Activated CD4-positive, alpha-beta T cell treated with anti-CD3 and anti-CD28 coated beads, Interleukin-2, amount 50 U/mL, for 16 hours (primary cell): ENCODE measurements at regions not wholly inside any gene's neighbourhood (a gene's known extent, or its start where the extent isn't known, plus 50 kb on each side); places are given as distances from the start of the nearest gene placed in this dataset.

ENCODE experiments used
- DNase-seq: peaks from one replicate; pipeline ENCODE4 v3.0.0-alpha.2; 2020

GRCh38 chr10:69716711-69717560, 84.8 kb upstream of the COL13A1 start:
- peak; percentile 49 for DNase-seq

GRCh38 chr10:69718951-69719350, 82.8 kb upstream of the COL13A1 start:
- no peak for DNase-seq

GRCh38 chr10:69721690-69722310, 79.9 kb upstream of the COL13A1 start:
- no peak for DNase-seq

GRCh38 chr10:69723653-69724052, 78.1 kb upstream of the COL13A1 start:
- no peak for DNase-seq

- DNase-seq: no peak
These were observed 74.9 kb upstream of the COL13A1 start for GRCh38 chr10:69726850-69727249.

GRCh38 chr10:69728335-69728870, 73.3 kb upstream of the COL13A1 start:
- no peak for DNase-seq

GRCh38 chr10:69729326-69730048, 72.2 kb upstream of the COL13A1 start:
- no peak for DNase-seq

GRCh38 chr10:69730251-69731156, 71.2 kb upstream of the COL13A1 start:
- no peak for DNase-seq

- DNase-seq: no peak
These were observed 70.5 kb upstream of the COL13A1 start for GRCh38 chr10:69731184-69731583.

GRCh38 chr10:69731698-69732097, 70.0 kb upstream of the COL13A1 start:
- DNase-seq: no peak

GRCh38 chr10:69732147-69732825, 69.4 kb upstream of the COL13A1 start:
- DNase-seq: no peak

GRCh38 chr10:69732826-69733150, 68.9 kb upstream of the COL13A1 start:
- DNase-seq: no peak

- DNase-seq: no peak
These were observed 67.9 kb upstream of the COL13A1 start for GRCh38 chr10:69733791-69734261.

- no peak for DNase-seq
These were observed 67.3 kb upstream of the COL13A1 start for GRCh38 chr10:69734416-69734796.

GRCh38 chr10:69734797-69735468, 66.8 kb upstream of the COL13A1 start:
- DNase-seq: peak; percentile 45

GRCh38 chr10:69736886-69737641, 64.6 kb upstream of the COL13A1 start:
- DNase-seq: no peak

GRCh38 chr10:69738071-69738470, 63.6 kb upstream of the COL13A1 start:
- no peak for DNase-seq

GRCh38 chr10:69738858-69739435, 62.8 kb upstream of the COL13A1 start:
- no peak for DNase-seq

- DNase-seq: no peak
These were observed 62.1 kb upstream of the COL13A1 start for GRCh38 chr10:69739634-69740033.

- DNase-seq: no peak
These were observed 61.6 kb upstream of the COL13A1 start for GRCh38 chr10:69740126-69740525.
